Astrocyte (in vitro differentiated cells and primary cell): ENCODE measurements at regions not wholly inside any gene's neighbourhood (a gene's known extent, or its start where the extent isn't known, plus 50 kb on each side); places are given as distances from the start of the nearest gene placed in this dataset.

ENCODE experiments used
- DNase-seq: peaks from one replicate; pipeline ENCODE4 v3.0.0-alpha.2; 2010; ENCODE audit warnings: low read depth
- FAIRE-seq: peaks from 2 replicates; lab custom pipeline; 2011; peaks lifted over from hg19 to GRCh38; lab: Jason Lieb, UNC
- H2AFZ ChIP-seq: 2 replicates; pipeline ENCODE4 v1.6.0; 2012; ENCODE audit warnings: low read depth, low read length, inconsistent platforms
- H3K27ac ChIP-seq: 2 replicates; pipeline ENCODE4 v1.5.1; 2011; ENCODE audit warnings: low read depth, low read length, inconsistent platforms
- H3K27me3 ChIP-seq: 2 replicates; pipeline ENCODE4 v1.6.0; 2011; ENCODE audit warnings: low read length, inconsistent platforms; ENCODE audit not compliant: insufficient read depth
- H3K36me3 ChIP-seq: 2 replicates; pipeline ENCODE4 v1.5.1; 2011; ENCODE audit warnings: low read length, inconsistent platforms; ENCODE audit not compliant: insufficient read depth
- H3K4me1 ChIP-seq: 2 replicates; pipeline ENCODE4 v1.5.1; 2011; ENCODE audit warnings: low read length, inconsistent platforms; ENCODE audit not compliant: insufficient read depth
- H3K4me2 ChIP-seq: 2 replicates; pipeline ENCODE4 v1.6.0; 2012; ENCODE audit warnings: low read length, inconsistent platforms
- H3K4me3 ChIP-seq: 2 replicates; pipeline ENCODE4 v1.5.1; 2011; ENCODE audit warnings: low read depth, mild to moderate bottlenecking, low read length, inconsistent platforms; ENCODE audit not compliant: insufficient read depth
- H3K79me2 ChIP-seq: 2 replicates; pipeline ENCODE4 v1.6.0; 2012; ENCODE audit warnings: mild to moderate bottlenecking, low read length, inconsistent platforms; ENCODE audit not compliant: insufficient read depth
- H3K9ac ChIP-seq: 2 replicates; pipeline ENCODE4 v1.6.0; 2012; ENCODE audit warnings: mild to moderate bottlenecking, low read length, inconsistent platforms
- H3K9me3 ChIP-seq: 2 replicates; pipeline ENCODE4 v1.5.1; 2012; ENCODE audit warnings: low read depth, mild to moderate bottlenecking, low read length, inconsistent platforms; ENCODE audit not compliant: insufficient read depth
- H4K20me1 ChIP-seq: 2 replicates; pipeline ENCODE4 v1.6.0; 2012; ENCODE audit warnings: low read length, inconsistent platforms; ENCODE audit not compliant: insufficient read depth
- H3K27ac Mint-ChIP-seq: one replicate; pipeline ENCODE4 v1.8.0; 2021; ENCODE audit warnings: mild to moderate bottlenecking, mixed read lengths; ENCODE audit not compliant: unreplicated experiment
- H3K27me3 Mint-ChIP-seq: one replicate; pipeline ENCODE4 v1.8.0; 2021; ENCODE audit warnings: low read depth, mixed read lengths; ENCODE audit not compliant: unreplicated experiment
- H3K36me3 Mint-ChIP-seq: one replicate; pipeline ENCODE4 v1.8.0; 2021; ENCODE audit warnings: low read depth, mixed read lengths; ENCODE audit not compliant: unreplicated experiment
- H3K4me1 Mint-ChIP-seq: one replicate; pipeline ENCODE4 v1.8.0; 2021; ENCODE audit warnings: low read depth, mixed read lengths; ENCODE audit not compliant: unreplicated experiment
- H3K4me3 Mint-ChIP-seq: one replicate; pipeline ENCODE4 v1.8.0; 2021; ENCODE audit warnings: mild to moderate bottlenecking, moderate library complexity, mixed read lengths; ENCODE audit not compliant: unreplicated experiment
- H3K9me3 Mint-ChIP-seq: one replicate; pipeline ENCODE4 v1.8.0; 2021; ENCODE audit warnings: mild to moderate bottlenecking, mixed read lengths; ENCODE audit not compliant: unreplicated experiment
- CTCF ChIP-seq: IDR thresholded peaks from 2 replicates; pipeline ENCODE4 v1.5.1; 2011; ENCODE audit warnings: low read depth, mild to moderate bottlenecking, inconsistent platforms, low read length, moderate library complexity; ENCODE audit not compliant: insufficient read depth
- EZH2 ChIP-seq: IDR thresholded peaks from 2 replicates; pipeline ENCODE4 v1.6.1; 2012; ENCODE audit warnings: mild to moderate bottlenecking, low read length, inconsistent platforms; ENCODE audit not compliant: insufficient read depth

- Histone ChIP-seq H3K9me3 (no peaks in the 10 kb centered on the region), H3K4me3 (no peak overlapping the region), H3K36me3 (no peaks in the 10 kb centered on the region), H3K79me2 (no peaks in the 10 kb centered on the region), H2AFZ (no peak overlapping the region), H3K27ac (no peak overlapping the region), H3K4me2 (no peak overlapping the region), H3K9ac (no peak overlapping the region), H3K27me3 (no peaks in the 10 kb centered on the region), H4K20me1 (no peaks in the 10 kb centered on the region), H3K4me1 (no peaks in the 10 kb centered on the region)
- Mint-ChIP-seq H3K36me3 (no peaks in the 10 kb centered on the region), H3K27ac (no peak overlapping the region), H3K4me1 (no peaks in the 10 kb centered on the region), H3K4me3 (no peak overlapping the region), H3K9me3 (no peaks in the 10 kb centered on the region), H3K27me3 (no peaks in the 10 kb centered on the region)
- TF ChIP-seq CTCF (no peak), EZH2 (no peak)
- DNase-seq (no peak), FAIRE-seq (no peak)
Measured at GRCh38 chr3:20916951-20917606, 731.1 kb upstream of the SGO1 start.

- H3K9me3 ChIP-seq = no peaks in the 10 kb centered on the region
- DNase-seq (no peak), FAIRE-seq (no peak)
- H3K79me2 ChIP-seq = no peaks in the 10 kb centered on the region
- peaks cover under 1% of the 10 kb centered on the region for H3K4me1 Mint-ChIP-seq
- H3K4me1 ChIP-seq = no peaks in the 10 kb centered on the region
- H3K27ac ChIP-seq = no peak overlapping the region
- no peaks in the 10 kb centered on the region for H3K27me3 ChIP-seq
- no peak overlapping the region for H3K9ac ChIP-seq
- H3K36me3 ChIP-seq = no peaks in the 10 kb centered on the region
- no peaks in the 10 kb centered on the region for H4K20me1 ChIP-seq
- H3K27ac Mint-ChIP-seq = no peak overlapping the region
- H3K4me3 Mint-ChIP-seq = no peak overlapping the region
- no peak overlapping the region for H3K4me3 ChIP-seq
- no peaks in the 10 kb centered on the region for H3K36me3 Mint-ChIP-seq
- H3K4me2 ChIP-seq = no peak overlapping the region
- TF ChIP-seq EZH2 = no peak
- TF ChIP-seq CTCF = no peak
- no peaks in the 10 kb centered on the region for H3K27me3 Mint-ChIP-seq
- no peaks in the 10 kb centered on the region for H3K9me3 Mint-ChIP-seq
- no peak overlapping the region for H2AFZ ChIP-seq
Measured at GRCh38 chr3:20914310-20914709, 728.3 kb upstream of the SGO1 start.

- Mint-ChIP-seq H3K27ac (no peak overlapping the region), H3K4me1 (peaks cover 4% of the 10 kb centered on the region), H3K4me3 (no peak overlapping the region), H3K9me3 (no peaks in the 10 kb centered on the region), H3K36me3 (no peaks in the 10 kb centered on the region), H3K27me3 (no peaks in the 10 kb centered on the region)
- Histone ChIP-seq H3K9me3 (no peaks in the 10 kb centered on the region), H3K9ac (no peak overlapping the region), H3K4me3 (no peak overlapping the region), H3K27me3 (no peaks in the 10 kb centered on the region), H3K36me3 (no peaks in the 10 kb centered on the region), H4K20me1 (no peaks in the 10 kb centered on the region), H2AFZ (no peak overlapping the region), H3K79me2 (no peaks in the 10 kb centered on the region), H3K4me2 (no peak overlapping the region), H3K27ac (no peak overlapping the region), H3K4me1 (no peaks in the 10 kb centered on the region)
- DNase-seq (no peak), FAIRE-seq (no peak)
- TF ChIP-seq EZH2 (no peak), CTCF (no peak)
Measured at GRCh38 chr3:20912406-20912805, 726.4 kb upstream of the SGO1 start.
